ENCODE measurements at regions not wholly inside any gene's neighbourhood (a gene's known extent, or its start where the extent isn't known, plus 50 kb on each side); places are given as distances from the start of the nearest gene placed in this dataset.

DNA sequence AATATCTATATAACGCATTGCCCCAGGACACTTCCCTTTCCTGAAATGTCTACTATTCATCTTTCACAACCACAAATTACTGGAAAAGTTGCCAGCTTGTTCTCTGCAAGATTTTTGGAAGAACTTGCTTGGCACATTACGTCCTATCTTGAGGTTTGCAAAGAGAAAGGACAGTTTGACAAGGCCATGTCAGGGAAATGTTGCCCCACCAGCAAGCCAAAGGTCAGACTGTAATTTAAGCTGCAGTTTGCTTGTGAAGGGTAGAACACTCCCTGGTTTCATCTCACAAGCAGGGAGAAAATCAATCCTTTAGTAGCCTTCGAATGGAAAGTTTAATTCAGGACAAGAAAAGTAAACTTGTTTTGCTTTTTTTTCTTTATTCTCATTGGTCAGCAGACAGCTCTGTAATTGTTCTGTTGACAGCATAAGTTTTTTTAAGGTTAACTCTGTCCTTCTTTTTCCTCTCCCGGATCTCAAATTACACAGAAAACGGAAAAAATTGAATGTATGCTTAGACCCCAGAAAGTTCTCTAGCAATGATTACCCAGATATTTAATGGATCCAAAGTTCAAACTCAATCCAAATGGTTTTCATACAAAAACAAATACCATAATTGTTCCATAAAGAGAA lies 541.8 kb upstream of the NRSN1 start:
- DNase-seq (ENCODE audit: low spot score), result no peak

DNA sequence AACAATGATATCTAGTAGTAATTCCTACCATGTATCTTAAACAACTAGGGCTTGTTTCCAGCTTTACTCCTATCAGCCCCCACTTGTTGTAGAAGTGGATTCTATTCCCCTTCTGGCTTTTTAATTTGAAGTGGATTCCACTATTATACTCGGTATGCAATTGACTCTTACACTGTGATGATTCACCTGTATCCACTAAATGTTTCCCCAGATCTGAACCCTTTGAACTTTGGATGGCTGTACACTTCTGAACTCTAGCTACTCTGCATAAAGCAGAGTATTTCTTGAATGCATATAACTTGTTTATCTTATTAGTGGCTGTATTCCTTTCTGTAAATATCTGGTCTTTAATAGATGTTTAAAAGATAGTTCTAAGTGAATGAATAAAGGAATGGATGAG lies 538.4 kb upstream of the NRSN1 start:
- no peak for DNase-seq (ENCODE audit: low spot score)

DNA sequence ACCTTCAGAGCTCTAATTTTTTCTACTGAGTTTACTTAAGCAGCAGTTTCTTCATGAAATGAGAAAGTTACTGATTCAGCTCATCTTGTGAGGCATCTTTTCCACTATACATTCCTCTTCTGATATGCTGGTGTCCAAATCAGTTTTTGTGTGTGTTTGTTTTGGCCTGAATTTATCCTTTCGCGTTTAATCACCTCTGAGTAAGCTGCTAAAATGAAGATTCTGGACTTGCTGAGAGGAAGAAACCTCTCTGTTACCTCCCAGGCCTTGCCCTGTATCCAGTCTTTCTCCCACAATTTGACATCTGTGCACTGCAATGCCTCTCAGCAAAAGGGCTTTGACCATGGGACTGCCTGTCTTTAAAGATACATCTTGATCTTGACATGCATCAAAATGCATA lies 536.2 kb upstream of the NRSN1 start:
- no peak for DNase-seq (ENCODE audit: low spot score)

DNA sequence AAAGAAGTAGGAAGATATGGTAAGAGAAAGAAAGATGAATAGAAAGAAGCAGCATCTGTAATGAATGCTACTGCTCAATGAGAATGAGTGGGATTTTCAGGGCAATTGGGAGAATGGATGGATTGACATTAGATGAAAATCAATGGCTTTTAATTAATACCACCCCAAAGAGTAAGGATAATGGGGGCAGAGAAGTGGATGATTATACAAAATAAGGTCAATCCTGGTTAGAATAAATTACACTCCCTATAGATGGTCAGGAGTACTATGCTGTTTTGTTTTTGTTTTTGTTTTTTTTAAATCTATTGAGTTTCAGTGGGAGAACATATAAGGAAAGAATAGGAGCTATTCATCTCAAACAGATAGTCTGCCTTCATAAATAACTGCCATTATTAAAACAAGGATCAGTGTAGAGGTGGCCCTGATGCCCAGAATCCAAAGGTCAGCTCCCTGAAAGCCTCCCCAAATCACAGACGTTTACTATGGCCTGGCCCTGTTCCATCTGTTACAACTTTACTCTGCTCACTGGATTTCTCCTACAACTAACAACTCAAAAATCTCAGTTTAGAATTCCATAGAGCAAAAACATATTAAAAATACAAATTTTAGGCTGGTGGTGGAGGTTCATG lies 535.4 kb upstream of the NRSN1 start:
- no peak for DNase-seq (ENCODE audit: low spot score)

- no peak for DNase-seq (ENCODE audit: low spot score)
Measured at GRCh38 chr6:23591761-23592160, 534.3 kb upstream of the NRSN1 start.

DNA sequence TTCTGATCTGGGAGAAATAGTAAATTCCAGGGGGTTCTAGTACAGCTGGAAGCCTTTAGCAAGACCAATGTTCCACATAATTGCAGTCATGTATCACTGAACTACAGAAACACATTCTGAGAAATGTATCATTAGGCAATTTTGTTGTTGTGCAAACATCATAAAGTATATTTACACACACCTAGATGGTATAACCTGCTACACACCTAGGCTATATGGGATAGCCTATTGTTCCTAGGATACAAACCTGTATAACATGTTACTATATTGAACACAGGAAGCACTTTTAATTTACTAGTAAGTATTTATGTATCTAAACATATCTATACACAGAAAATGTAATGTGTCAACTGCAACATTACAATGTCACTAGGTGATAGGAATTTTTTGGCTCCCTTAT lies 525.9 kb upstream of the NRSN1 start:
- DNase-seq (ENCODE audit: low spot score), result no peak

- DNase-seq (ENCODE audit: low spot score), result no peak
Measured at GRCh38 chr6:23601811-23602345, 524.1 kb upstream of the NRSN1 start.

GRCh38 chr6:23608931-23609435 lies 517.0 kb upstream of the NRSN1 start:
- DNase-seq (ENCODE audit: low spot score), result no peak

- DNase-seq (ENCODE audit: low spot score), result no peak
Measured at GRCh38 chr6:23611776-23612381, 514.1 kb upstream of the NRSN1 start.

DNA sequence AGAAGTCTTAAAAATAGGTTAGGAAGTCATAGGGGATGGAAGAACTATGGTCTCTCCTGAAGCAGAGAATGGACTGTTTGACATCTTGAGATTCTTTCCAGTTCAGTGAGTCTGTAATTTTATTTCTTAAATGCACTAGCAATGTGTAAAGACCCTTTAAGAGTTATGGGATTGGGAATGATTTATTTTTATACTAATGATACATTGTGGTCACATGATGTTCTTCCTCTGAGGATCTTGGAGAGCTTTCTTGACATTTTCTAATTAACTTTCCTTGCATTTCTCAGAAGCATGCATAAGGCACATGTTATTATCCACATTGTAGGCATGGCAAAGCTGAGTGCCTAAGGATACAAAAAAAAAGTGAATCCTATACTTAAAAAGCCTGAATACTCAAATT lies 507.6 kb upstream of the NRSN1 start:
- DNase-seq (ENCODE audit: low spot score), result no peak

DNA sequence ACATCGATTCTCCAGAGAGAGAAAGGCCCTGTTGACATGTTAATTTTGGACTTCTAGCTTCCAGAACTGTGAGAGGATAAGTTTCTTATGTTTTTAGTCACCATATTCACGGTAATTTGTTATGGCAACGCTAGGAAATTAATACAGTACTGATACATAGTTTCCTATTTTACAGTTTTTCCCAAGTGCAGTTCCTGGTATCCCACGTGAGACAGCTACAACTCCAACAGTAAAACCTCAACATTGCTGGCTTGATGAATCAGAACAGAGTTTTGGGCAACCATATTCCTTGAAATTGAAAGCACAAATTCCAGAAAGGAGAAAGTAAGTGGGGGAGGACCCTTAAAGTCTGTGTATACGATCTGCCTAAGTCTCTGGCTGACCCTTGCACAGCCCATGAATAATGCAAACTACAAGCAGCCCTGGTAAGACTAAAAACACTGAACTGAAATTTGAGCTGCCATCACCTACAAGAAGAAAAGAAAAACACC lies 505.1 kb upstream of the NRSN1 start:
- no peak for DNase-seq (ENCODE audit: low spot score)

GRCh38 chr6:23630726-23631635 lies 495.0 kb upstream of the NRSN1 start:
- no peak for DNase-seq (ENCODE audit: low spot score)

- no peak for DNase-seq (ENCODE audit: low spot score)
Measured at GRCh38 chr6:23633996-23634395, 492.0 kb upstream of the NRSN1 start.

DNA sequence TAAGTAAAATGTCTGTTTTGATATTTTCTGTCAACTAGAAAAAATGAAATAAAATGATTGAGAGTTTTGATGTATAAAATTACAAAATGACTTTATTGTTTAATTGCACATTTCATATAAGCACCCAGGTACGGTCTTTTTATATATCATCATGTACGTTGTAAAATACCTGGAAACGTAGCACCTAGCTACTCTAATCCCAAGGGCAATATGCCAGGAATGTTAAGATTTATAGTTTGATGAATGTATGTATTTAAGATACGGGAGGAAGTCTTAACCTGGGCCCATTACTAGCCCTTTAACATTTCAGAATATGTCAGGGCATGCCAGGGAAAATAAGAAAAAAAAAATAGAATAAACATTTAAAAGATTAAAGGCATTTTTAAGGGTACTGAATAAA lies 490.9 kb upstream of the NRSN1 start:
- no peak for DNase-seq (ENCODE audit: low spot score)

DNA sequence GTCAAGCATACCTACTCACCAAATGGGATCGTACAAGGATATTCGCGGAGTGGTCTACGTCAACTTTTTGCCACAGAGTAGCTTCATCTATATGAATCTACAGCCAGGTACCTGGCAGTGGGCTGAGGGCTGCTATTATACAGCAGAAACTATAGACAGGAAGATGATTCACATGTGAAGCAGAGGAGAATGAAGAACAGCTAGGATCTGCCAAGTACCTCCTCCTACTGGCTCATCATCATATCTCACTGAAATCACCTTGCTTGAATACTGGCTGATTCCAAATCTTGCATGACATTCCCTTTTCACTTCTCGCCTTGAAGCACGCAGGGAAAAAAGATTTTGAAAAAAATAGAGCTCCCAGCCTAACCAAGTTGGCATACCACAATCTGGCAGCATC lies 488.7 kb upstream of the NRSN1 start:
- DNase-seq (ENCODE audit: low spot score), result no peak

DNA sequence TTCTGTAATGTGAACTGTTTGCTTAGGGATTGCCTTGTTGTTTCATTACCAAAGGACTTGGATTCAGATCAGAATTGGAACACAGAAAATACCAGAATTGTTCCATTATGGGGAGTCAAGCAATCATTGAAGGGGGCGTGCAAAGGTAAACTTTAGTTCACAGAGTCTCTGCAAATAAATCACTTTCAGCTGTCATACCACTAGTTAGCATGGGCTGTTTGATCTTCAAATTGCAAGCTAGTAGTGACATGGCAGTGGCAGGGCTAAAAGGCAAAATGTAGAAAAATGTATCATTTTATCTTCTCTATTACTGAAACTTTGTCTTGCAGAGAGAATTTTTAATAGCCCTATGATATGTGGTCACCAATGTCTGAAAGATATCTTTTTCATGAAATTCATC lies 483.2 kb upstream of the NRSN1 start:
- DNase-seq (ENCODE audit: low spot score), result no peak

DNA sequence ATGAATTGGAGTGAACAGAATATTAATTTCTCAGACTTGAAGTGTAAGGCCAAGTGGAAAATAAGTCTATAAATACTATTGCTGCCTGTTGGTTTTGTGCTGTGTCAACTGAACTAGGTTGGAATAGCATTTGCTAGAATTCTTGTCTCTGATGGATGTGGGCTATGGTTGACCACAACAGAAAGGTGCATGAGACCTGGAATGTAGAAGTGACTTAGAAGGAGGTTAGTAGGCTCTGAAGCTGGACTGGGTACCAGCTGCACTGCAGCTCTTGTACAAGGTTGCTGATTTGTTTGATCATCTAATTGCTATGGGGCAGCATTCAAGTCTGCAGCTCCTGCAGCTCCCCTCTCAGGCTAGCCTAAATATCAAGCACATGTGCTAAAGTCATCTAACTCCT lies 479.0 kb upstream of the NRSN1 start:
- no peak for DNase-seq (ENCODE audit: low spot score)

DNA sequence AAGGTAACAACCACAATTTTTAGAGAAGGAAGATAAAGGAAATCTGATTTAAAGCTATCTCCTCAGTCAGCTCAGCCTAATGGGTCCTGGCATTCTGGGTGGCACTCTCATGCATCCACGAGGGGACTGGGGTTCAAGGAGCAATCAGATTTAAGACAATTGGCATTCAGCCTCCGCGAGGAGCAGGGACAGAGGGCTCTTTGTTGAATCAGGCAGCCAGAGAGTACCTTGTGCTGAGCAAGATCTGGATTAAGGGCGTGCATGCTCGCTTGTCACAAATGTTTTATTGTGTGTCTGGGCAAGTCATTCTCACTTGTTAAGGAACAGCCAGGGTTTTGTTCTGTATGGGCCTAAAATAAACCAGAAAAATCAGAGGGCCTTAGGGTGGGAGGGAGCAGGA lies 475.3 kb upstream of the NRSN1 start:
- no peak for DNase-seq (ENCODE audit: low spot score)

GRCh38 chr6:23654745-23655144 lies 471.3 kb upstream of the NRSN1 start:
- DNase-seq (ENCODE audit: low spot score), result no peak

DNA sequence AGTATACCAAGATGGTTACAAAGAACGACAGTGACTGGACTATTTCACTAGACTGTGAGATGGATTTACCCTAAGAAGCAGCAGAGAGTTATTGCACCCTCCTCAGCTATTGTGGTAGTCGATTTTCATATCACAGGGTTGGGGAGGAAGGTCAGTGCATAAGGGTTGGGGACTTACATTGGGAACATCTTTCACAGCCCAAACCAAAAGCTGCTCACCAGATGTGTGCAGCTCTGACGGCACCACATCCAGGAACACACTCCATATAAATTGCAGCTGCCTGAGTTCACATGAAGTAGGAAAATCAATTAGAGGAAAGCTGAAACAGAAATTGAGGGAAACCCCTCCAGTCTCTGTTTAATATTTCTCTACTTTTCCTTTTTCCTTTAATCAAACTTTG lies 470.5 kb upstream of the NRSN1 start:
- DNase-seq (ENCODE audit: low spot score), result no peak

- no peak for DNase-seq (ENCODE audit: low spot score)
Measured at GRCh38 chr6:23656255-23657194, 469.5 kb upstream of the NRSN1 start.
